ENCODE measurements at regions not wholly inside any gene's neighbourhood (a gene's known extent, or its start where the extent isn't known, plus 50 kb on each side); places are given as distances from the start of the nearest gene placed in this dataset.
"Not testable (repeated sequence)": the region's sequence is repeated elsewhere in the genome, so short reads cannot be mapped to it uniquely, and the experiment has no call there.

DNA sequence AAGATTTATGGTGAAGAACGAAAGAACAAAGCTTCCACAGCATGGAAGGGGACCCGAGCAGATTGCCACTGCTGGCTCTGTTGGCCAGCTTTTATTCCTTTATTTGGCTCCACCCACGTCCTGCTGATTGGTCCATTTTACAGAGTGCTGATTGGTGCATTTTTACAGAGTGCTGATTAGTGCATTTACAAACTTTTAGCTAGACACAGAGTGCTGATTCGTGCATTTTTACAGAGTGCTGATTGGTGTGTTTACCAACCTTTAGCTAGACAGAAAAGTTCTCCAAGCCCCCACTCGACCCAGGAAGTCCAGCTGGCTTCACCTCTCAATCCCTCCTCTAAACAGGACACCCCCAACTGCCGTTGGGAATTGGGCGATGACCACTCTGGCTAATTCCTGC, 511.5 kb downstream of the CCER1 start:
- H3K4me1 ChIP-seq (ENCODE audit: control insufficient read depth in 1 of 2, insufficient read depth in 2 of 2, low read length in 2 of 2); H3K9me3 ChIP-seq (ENCODE audit: control insufficient read depth, low read length); H3K4me3 ChIP-seq (ENCODE audit: low read length in 2 of 2); intact Hi-C loops (cut with DNase I); H3K27ac ChIP-seq (ENCODE audit: low read depth in 1 of 2, low read length in 2 of 2); H3K36me3 ChIP-seq (ENCODE audit: control insufficient read depth in 1 of 2, insufficient read depth in 2 of 2, low read length in 1 of 2); ATAC-seq (ENCODE audit: low FRiP score); DNase-seq; H3K27me3 ChIP-seq (ENCODE audit: control insufficient read depth in 1 of 2, insufficient read depth in 2 of 2, low read length in 1 of 2): not testable (repeated sequence)
- WGBS, 2 donors: 70 to 81% methylated on average over 7 of the region's 7 CpGs

DNA sequence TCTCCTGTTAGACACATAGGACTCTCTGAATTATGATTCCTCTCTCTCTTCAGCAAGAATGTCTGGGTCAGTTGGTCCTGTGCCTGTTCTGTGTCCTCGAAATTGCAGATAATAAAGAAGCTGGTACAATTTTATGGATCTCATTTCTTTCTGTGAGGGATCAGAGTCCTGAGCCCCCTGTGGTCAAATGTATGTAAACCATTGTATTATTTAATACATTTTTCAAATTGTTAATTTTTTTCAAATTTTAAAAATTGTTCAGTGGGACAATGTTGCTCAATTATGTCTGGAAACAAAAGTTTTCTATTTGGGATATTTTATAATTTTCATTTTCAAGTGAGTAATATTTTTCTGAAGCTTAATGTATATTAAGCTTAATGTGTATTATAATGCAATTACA, 513.5 kb downstream of the CCER1 start:
- DNase-seq: no peak
- intact Hi-C loops (cut with DNase I): no loop called here
- 65 to 79% methylated on average over 1 of the region's 1 CpG for WGBS, 2 donors

DNA sequence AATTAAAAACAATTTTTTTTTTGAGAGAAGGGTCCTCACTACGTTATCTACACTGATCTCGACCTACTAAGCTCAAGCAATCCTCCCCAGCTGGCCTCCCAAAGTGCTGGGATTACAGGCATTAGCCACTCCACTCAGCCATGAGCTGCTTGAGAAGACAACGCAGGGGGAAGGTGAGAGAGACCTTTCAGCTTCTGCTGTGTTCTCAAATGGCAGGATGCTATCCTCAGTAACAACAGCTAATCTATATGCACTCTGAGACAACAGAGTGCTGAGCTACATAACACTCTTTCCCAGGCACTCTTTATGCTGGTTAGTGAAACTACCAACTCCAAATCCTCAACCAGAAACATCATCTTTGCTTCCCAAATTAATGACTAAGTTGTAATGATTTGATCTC, 526.1 kb downstream of the CCER1 start:
- intact Hi-C loops (cut with DNase I): no loop called here
- Histone ChIP-seq H3K4me1 (ENCODE audit: control insufficient read depth in 1 of 2, insufficient read depth in 2 of 2, low read length in 2 of 2) (no peaks in the 10 kb centered on the region), H3K27ac (ENCODE audit: low read depth in 1 of 2, low read length in 2 of 2) (no peak overlapping the region), H3K4me3 (ENCODE audit: low read length in 2 of 2) (no peak overlapping the region), H3K36me3 (ENCODE audit: control insufficient read depth in 1 of 2, insufficient read depth in 2 of 2, low read length in 1 of 2) (no peaks in the 10 kb centered on the region), H3K27me3 (ENCODE audit: control insufficient read depth in 1 of 2, insufficient read depth in 2 of 2, low read length in 1 of 2) (no peaks in the 10 kb centered on the region), H3K9me3 (ENCODE audit: control insufficient read depth, low read length) (no peaks in the 10 kb centered on the region)
- 84% methylated on average over 3 of the region's 3 CpGs for WGBS, 2 donors
- no peak for ATAC-seq (ENCODE audit: low FRiP score)
- DNase-seq: no peak

More for the DNA sequence above, 513.5 kb downstream of the CCER1 start:
- Histone ChIP-seq H3K36me3 (ENCODE audit: control insufficient read depth in 1 of 2, insufficient read depth in 2 of 2, low read length in 1 of 2) (no peaks in the 10 kb centered on the region), H3K9me3 (ENCODE audit: control insufficient read depth, low read length) (peaks cover 2% of the 10 kb centered on the region), H3K27me3 (ENCODE audit: control insufficient read depth in 1 of 2, insufficient read depth in 2 of 2, low read length in 1 of 2) (no peaks in the 10 kb centered on the region), H3K27ac (ENCODE audit: low read depth in 1 of 2, low read length in 2 of 2) (no peak overlapping the region), H3K4me3 (ENCODE audit: low read length in 2 of 2) (no peak overlapping the region), H3K4me1 (ENCODE audit: control insufficient read depth in 1 of 2, insufficient read depth in 2 of 2, low read length in 2 of 2) (no peaks in the 10 kb centered on the region)
- ATAC-seq (ENCODE audit: low FRiP score): no peak

DNA sequence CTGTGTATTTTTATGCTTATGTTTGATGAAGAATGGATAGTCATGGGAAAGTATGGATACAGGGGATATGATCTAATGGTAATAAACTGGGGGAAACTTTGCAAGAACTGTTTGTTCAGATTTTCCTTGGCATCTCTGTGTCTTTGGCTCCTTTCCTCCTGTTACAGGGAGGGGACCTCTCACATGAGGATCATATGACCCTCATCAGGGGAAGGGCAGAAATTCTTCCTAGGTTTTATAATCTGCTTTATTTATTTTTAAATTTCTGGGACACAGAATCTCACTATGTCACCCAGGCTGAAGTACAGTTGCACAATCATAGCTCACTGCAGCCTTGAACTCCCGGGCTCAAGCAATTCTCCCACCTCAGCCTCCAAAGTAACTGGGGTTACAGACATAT, 526.5 kb downstream of the CCER1 start:
- Histone ChIP-seq H3K9me3 (ENCODE audit: control insufficient read depth, low read length) (no peaks in the 10 kb centered on the region), H3K36me3 (ENCODE audit: control insufficient read depth in 1 of 2, insufficient read depth in 2 of 2, low read length in 1 of 2) (no peaks in the 10 kb centered on the region), H3K27me3 (ENCODE audit: control insufficient read depth in 1 of 2, insufficient read depth in 2 of 2, low read length in 1 of 2) (no peaks in the 10 kb centered on the region), H3K4me1 (ENCODE audit: control insufficient read depth in 1 of 2, insufficient read depth in 2 of 2, low read length in 2 of 2) (no peaks in the 10 kb centered on the region), H3K27ac (ENCODE audit: low read depth in 1 of 2, low read length in 2 of 2) (no peak overlapping the region), H3K4me3 (ENCODE audit: low read length in 2 of 2) (no peak overlapping the region)
- DNase-seq (no peak), ATAC-seq (ENCODE audit: low FRiP score) (peak; percentile 76)
- WGBS, 2 donors: 84 to 96% methylated on average over 1 of the region's 1 CpG
- intact Hi-C loops (cut with DNase I): no loop called here

DNA sequence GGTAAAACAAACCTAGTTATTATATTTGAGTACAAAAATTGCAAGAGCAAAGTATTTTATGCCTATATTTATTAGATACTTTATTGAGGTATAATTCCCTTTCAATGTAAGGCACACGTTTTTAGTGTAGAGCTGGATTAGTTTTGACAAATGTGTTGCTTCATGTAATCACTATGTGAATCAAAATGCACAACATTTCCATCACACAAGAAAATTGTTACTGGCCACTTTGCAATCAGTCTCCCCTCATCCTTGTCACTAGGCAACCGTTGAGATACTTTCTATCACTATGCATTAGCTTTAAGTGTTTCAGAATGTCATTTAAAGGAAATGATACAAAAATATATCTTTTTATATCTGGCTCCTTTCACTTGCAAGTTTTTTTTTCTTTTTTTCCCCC, 531.0 kb downstream of the CCER1 start:
- Histone ChIP-seq H3K4me1 (ENCODE audit: control insufficient read depth in 1 of 2, insufficient read depth in 2 of 2, low read length in 2 of 2) (no peaks in the 10 kb centered on the region), H3K9me3 (ENCODE audit: control insufficient read depth, low read length) (no peaks in the 10 kb centered on the region), H3K4me3 (ENCODE audit: low read length in 2 of 2) (no peak overlapping the region), H3K27me3 (ENCODE audit: control insufficient read depth in 1 of 2, insufficient read depth in 2 of 2, low read length in 1 of 2) (no peaks in the 10 kb centered on the region), H3K27ac (ENCODE audit: low read depth in 1 of 2, low read length in 2 of 2) (no peak overlapping the region), H3K36me3 (ENCODE audit: control insufficient read depth in 1 of 2, insufficient read depth in 2 of 2, low read length in 1 of 2) (no peaks in the 10 kb centered on the region)
- DNase-seq (no peak), ATAC-seq (ENCODE audit: low FRiP score) (no peak)
- WGBS, 2 donors: 47 to 50% methylated on average over 2 of the region's 2 CpGs
- intact Hi-C loops (cut with DNase I): no loop called here

DNA sequence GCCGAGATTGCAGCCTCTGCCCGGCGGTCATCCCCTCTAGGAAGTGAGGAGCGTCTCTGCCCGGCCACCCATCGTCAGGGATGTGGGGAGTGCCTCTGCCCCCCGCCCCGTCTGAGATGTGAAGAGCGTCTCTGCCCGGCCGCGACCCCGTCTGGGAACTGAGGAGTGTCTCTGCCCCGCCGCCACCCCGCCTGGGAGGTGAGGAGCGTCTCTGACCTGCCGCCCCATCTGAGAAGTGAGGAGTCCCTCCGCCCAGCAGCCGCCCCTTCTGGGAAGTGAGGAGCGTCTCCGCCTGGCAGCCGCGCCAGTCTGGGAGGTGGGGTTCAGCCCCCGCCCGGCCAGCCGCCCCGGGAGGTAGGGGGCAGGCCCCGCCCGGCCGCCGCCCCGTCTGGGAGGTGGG, 544.0 kb downstream of the CCER1 start:
- DNase-seq: peak in 1 of 2 donors; percentile 63
- intact Hi-C loops (cut with DNase I): no loop called here
- 97% methylated on average over 26 to 33 of the region's 33 CpGs for WGBS, 2 donors

DNA sequence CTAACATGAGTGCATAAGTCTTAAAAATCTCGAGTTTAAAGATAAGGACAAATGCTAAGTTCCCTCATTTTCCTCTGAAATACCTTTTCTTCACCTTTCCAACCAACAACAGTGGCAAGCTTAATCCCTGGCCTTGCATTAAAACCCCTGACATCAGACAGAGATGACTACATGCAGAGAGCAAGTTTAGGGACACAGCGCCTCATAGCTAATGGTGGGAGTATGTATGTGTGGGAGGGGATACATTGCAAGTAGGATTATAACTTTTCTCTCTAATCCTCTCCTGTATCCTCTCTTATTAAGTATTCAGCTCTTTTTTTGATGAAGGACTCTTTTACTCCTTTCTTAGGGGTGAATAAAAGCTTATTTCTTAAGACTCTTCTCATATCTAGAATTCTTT, 547.1 kb downstream of the CCER1 start:
- H3K27me3 ChIP-seq (ENCODE audit: control insufficient read depth in 1 of 2, insufficient read depth in 2 of 2, low read length in 1 of 2): no peaks in the 10 kb centered on the region
- H3K4me3 ChIP-seq (ENCODE audit: low read length in 2 of 2): no peak overlapping the region
- H3K36me3 ChIP-seq (ENCODE audit: control insufficient read depth in 1 of 2, insufficient read depth in 2 of 2, low read length in 1 of 2): no peaks in the 10 kb centered on the region
- DNase-seq (no peak), ATAC-seq (ENCODE audit: low FRiP score) (no peak)
- no peak overlapping the region for H3K27ac ChIP-seq (ENCODE audit: low read depth in 1 of 2, low read length in 2 of 2)
- H3K4me1 ChIP-seq (ENCODE audit: control insufficient read depth in 1 of 2, insufficient read depth in 2 of 2, low read length in 2 of 2): no peaks in the 10 kb centered on the region
- H3K9me3 ChIP-seq (ENCODE audit: control insufficient read depth, low read length): peaks cover 2% of the 10 kb centered on the region
- WGBS, 2 donors: 42 to 52% methylated on average over 2 of the region's 2 CpGs
- intact Hi-C loops (cut with DNase I): no loop called here

More for the DNA sequence above, 544.0 kb downstream of the CCER1 start:
- no peak overlapping the region for H3K4me3 ChIP-seq (ENCODE audit: low read length in 2 of 2)
- no peaks in the 10 kb centered on the region for H3K4me1 ChIP-seq (ENCODE audit: control insufficient read depth in 1 of 2, insufficient read depth in 2 of 2, low read length in 2 of 2)
- H3K36me3 ChIP-seq (ENCODE audit: control insufficient read depth in 1 of 2, insufficient read depth in 2 of 2, low read length in 1 of 2): no peaks in the 10 kb centered on the region
- no peak overlapping the region for H3K27ac ChIP-seq (ENCODE audit: low read depth in 1 of 2, low read length in 2 of 2)
- H3K9me3 ChIP-seq (ENCODE audit: control insufficient read depth, low read length): peaks cover 2% of the 10 kb centered on the region
- no peaks in the 10 kb centered on the region for H3K27me3 ChIP-seq (ENCODE audit: control insufficient read depth in 1 of 2, insufficient read depth in 2 of 2, low read length in 1 of 2)
- ATAC-seq (ENCODE audit: low FRiP score): no peak

DNA sequence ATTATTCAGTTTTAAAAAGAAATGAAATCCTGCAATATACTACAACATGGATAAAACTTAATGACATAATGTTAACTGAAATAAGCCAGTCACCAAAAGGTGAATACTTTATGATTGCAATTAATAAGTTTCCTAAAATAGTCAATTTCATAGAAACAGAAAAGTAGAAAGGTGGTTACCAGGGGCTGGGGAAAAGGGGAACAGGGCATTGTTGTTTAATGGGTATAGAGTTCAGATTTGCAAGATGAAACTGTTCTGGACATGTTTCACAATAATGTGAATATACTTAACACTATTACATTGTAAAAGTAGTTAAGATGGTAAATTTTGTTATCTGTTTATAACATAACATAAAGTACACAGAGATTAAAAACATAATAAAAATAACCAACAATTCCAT, 550.9 kb downstream of the CCER1 start:
- DNase-seq: no peak
- Histone ChIP-seq H3K27ac (ENCODE audit: low read depth in 1 of 2, low read length in 2 of 2) (no peak overlapping the region), H3K9me3 (ENCODE audit: control insufficient read depth, low read length) (no peaks in the 10 kb centered on the region), H3K4me3 (ENCODE audit: low read length in 2 of 2) (no peak overlapping the region), H3K36me3 (ENCODE audit: control insufficient read depth in 1 of 2, insufficient read depth in 2 of 2, low read length in 1 of 2) (no peaks in the 10 kb centered on the region), H3K27me3 (ENCODE audit: control insufficient read depth in 1 of 2, insufficient read depth in 2 of 2, low read length in 1 of 2) (no peaks in the 10 kb centered on the region), H3K4me1 (ENCODE audit: control insufficient read depth in 1 of 2, insufficient read depth in 2 of 2, low read length in 2 of 2) (no peaks in the 10 kb centered on the region)
- no peak for ATAC-seq (ENCODE audit: low FRiP score)
- intact Hi-C loops (cut with DNase I): no loop called here

DNA sequence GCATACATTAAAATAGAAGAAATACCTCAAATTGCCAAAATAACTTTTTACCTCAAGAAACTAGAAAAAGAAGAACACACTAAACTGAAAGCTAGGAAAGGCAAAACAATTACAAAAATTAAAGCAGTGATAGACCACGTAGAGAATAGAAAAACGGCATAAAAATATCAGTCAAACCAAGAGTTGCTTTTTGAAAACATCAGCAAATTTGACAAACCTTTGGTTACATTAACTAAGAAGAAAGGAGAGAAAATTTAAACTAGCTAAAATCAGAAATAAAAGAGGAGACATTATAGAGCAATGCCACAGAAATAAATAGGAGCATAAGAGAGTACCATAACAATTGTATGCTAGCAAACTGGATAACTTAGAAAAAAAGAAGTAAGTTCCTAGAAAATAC, 553.8 kb downstream of the CCER1 start:
- WGBS, 2 donors: 54 to 70% methylated on average over 2 of the region's 2 CpGs
- DNase-seq: no peak
- intact Hi-C loops (cut with DNase I): no loop called here
- Histone ChIP-seq H3K4me1 (ENCODE audit: control insufficient read depth in 1 of 2, insufficient read depth in 2 of 2, low read length in 2 of 2) (no peaks in the 10 kb centered on the region), H3K4me3 (ENCODE audit: low read length in 2 of 2) (no peak overlapping the region), H3K9me3 (ENCODE audit: control insufficient read depth, low read length) (peaks cover 4% of the 10 kb centered on the region), H3K36me3 (ENCODE audit: control insufficient read depth in 1 of 2, insufficient read depth in 2 of 2, low read length in 1 of 2) (no peaks in the 10 kb centered on the region), H3K27me3 (ENCODE audit: control insufficient read depth in 1 of 2, insufficient read depth in 2 of 2, low read length in 1 of 2) (no peaks in the 10 kb centered on the region), H3K27ac (ENCODE audit: low read depth in 1 of 2, low read length in 2 of 2) (no peak overlapping the region)
- no peak for ATAC-seq (ENCODE audit: low FRiP score)
